Mucosa of descending colon (tissue), 3 donors: ENCODE measurements at regions not wholly inside any gene's neighbourhood (a gene's known extent, or its start where the extent isn't known, plus 50 kb on each side); places are given as distances from the start of the nearest gene placed in this dataset.
"Not testable (repeated sequence)": the region's sequence is repeated elsewhere in the genome, so short reads cannot be mapped to it uniquely, and the experiment has no call there.

Source experiments
- ATAC-seq: fragments of 200-7000 bp; cut with Tn5 transposase; one replicate; pipeline ENCODE4 v1.9.1; 2020; ENCODE audit warnings: mild to moderate bottlenecking, moderate library complexity
- DNase-seq, 3 donors: peaks; one replicate each; pipeline ENCODE4 v3.0.0-alpha.2; 2020
- H3K36me3 ChIP-seq: fragments of 200-600 bp; one replicate; pipeline ENCODE4 v1.8.0; 2021; ENCODE audit warnings: low read depth, mild to moderate bottlenecking
- H3K4me1 ChIP-seq: fragments of 200-600 bp; one replicate; pipeline ENCODE4 v1.8.0; 2021; ENCODE audit warnings: low read depth, mild to moderate bottlenecking
- H3K4me3 ChIP-seq: fragments of 200-600 bp; one replicate; pipeline ENCODE4 v1.8.0; 2021; ENCODE audit warnings: mild to moderate bottlenecking
- H3K9me3 ChIP-seq: fragments of 200-600 bp; one replicate; pipeline ENCODE4 v1.8.0; 2021; ENCODE audit warnings: mild to moderate bottlenecking
- intact Hi-C, 2 donors: fragments of 100-400 bp; cut with DNase I in 1 of 2; cut with micrococcal nuclease in 1 of 2; formaldehyde crosslinking; loops; one replicate each; pipeline versions ENCODE4 v1.11.0 to v1.11.1; 2022; cut with DNase I, micrococcal nuclease
- TF ChIP-seq, protein P1 (sequence below): fragments of 200-600 bp; IDR thresholded peaks from one replicate; pipeline ENCODE4 v1.8.0; 2022; ENCODE audit warnings: antibody characterized with exemption, mild to moderate bottlenecking
- donor health status: DM: no; HTN: no; CAD: no; lungs with moderate emphysema.
- donor health status: DM: no; HTN: no; CAD: no.
- donor health status: DM: no; HTN: yes; CAD: no.

DNA sequence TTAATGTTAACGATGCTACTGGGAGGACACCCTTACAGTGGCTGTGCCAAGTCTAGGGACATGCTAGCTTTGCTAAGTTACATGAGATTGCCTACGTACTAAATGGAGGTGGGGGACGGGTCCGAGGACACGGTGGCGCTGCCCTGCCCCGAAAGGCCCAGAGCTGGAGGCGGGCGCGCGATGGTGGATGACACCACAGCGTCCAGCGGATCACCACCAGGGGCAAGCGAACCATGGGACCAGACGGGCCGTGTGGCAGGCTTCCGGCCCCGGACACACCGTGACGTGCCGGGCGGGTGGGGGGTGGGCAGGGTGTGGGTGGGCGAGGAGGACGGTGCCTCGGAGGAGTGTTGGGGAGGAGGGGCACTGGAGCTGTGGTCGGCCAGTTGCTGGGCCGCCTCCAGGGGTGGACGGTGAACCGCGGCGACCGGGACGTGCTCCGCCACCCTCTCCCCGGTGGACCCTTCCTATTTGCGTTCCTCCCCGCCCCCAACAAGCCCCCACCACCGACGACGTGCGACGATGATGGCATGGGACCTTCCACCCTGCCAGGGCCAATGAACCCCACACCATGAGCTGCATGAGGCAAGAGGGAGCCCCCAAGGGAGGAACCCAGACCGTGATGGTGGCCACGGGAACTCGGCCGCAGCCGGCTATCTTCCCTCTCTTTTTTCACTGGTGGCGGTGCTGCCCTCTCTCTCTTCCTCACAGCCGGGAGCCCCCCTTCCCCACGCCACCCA is 773.3 kb upstream of the DEFB115 start:
- no peaks in the 10 kb centered on the region for H3K4me1 ChIP-seq
- intact Hi-C loops, result no loop called here
- peaks cover 76% of the 10 kb centered on the region for H3K9me3 ChIP-seq
- no peak overlapping the region for H3K4me3 ChIP-seq
- DNase-seq (peak in 1 of 3 donors; percentile 31), ATAC-seq (no peak)
- H3K36me3 ChIP-seq, result no peaks in the 10 kb centered on the region
- TF ChIP-seq, protein P1, sequence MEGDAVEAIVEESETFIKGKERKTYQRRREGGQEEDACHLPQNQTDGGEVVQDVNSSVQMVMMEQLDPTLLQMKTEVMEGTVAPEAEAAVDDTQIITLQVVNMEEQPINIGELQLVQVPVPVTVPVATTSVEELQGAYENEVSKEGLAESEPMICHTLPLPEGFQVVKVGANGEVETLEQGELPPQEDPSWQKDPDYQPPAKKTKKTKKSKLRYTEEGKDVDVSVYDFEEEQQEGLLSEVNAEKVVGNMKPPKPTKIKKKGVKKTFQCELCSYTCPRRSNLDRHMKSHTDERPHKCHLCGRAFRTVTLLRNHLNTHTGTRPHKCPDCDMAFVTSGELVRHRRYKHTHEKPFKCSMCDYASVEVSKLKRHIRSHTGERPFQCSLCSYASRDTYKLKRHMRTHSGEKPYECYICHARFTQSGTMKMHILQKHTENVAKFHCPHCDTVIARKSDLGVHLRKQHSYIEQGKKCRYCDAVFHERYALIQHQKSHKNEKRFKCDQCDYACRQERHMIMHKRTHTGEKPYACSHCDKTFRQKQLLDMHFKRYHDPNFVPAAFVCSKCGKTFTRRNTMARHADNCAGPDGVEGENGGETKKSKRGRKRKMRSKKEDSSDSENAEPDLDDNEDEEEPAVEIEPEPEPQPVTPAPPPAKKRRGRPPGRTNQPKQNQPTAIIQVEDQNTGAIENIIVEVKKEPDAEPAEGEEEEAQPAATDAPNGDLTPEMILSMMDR, result no peak

- TF ChIP-seq, protein P1, result no peak
- Histone ChIP-seq H3K4me1 (no peaks in the 10 kb centered on the region), H3K9me3 (peaks cover 75% of the 10 kb centered on the region), H3K4me3 (no peak overlapping the region), H3K36me3 (no peaks in the 10 kb centered on the region)
- intact Hi-C loops, result no loop called here
- DNase-seq (no peak), ATAC-seq (no peak)
Observed at GRCh38 chr20:30484749-30485070, 772.8 kb upstream of the DEFB115 start.

DNA sequence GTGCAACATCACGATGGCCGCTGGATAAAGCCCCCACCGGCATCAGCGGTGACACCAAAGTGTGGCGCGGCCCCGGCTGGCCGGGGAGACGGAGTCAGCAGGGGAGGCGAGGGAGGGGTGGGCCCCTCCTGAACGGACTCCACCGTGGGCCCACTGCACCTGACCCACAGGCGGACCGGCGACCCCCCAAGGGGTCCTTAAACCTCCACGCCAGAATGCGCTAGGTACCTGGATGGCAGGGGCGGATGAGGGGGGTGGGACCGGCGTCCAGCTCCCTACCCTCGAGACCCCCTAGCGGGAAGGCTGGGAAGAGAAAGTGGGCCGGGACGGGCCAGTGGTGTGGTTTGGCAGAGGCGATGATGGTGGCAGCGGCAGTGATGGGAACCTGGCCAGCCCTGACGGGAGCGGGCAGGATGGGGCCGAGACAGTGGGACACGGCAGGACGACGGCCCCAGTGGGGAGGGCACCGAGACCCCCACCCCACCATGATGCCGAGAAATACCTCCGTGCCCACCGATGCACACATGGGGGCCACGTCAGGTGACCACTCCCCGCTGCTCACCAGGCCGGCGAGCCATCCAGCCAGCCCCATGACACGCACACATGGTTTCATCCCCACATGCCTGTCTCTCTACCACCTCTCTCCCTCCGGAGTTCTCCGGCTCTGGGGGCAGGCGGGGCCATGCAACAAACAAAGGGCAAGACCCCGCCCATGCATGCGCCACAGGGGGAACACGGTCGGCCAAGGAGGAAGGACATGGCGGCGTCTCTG is 771.9 kb upstream of the DEFB115 start:
- Histone ChIP-seq H3K36me3 (no peaks in the 10 kb centered on the region), H3K4me3 (no peak overlapping the region), H3K9me3 (peaks cover 79% of the 10 kb centered on the region), H3K4me1 (no peaks in the 10 kb centered on the region)
- ATAC-seq (no peak), DNase-seq (peak in 1 of 3 donors; percentile 39)
- intact Hi-C loops, result no loop called here
- TF ChIP-seq, protein P1, result no peak

- peaks cover 75% of the 10 kb centered on the region for H3K9me3 ChIP-seq
- H3K36me3 ChIP-seq, result no peaks in the 10 kb centered on the region
- no peaks in the 10 kb centered on the region for H3K4me1 ChIP-seq
- DNase-seq (no peak), ATAC-seq (no peak)
- TF ChIP-seq, protein P1, result no peak
- H3K4me3 ChIP-seq, result no peak overlapping the region
- intact Hi-C loops, result no loop called here
Observed at GRCh38 chr20:30486103-30486478, 771.4 kb upstream of the DEFB115 start.

GRCh38 chr20:30487461-30487860 is 770.0 kb upstream of the DEFB115 start:
- peaks cover 64% of the 10 kb centered on the region for H3K9me3 ChIP-seq
- H3K4me3 ChIP-seq, ATAC-seq, H3K4me1 ChIP-seq, intact Hi-C loops, H3K36me3 ChIP-seq, DNase-seq: not testable (repeated sequence)
